Ecto neural progenitor cell (in vitro differentiated cells): ENCODE measurements at regions not wholly inside any gene's neighbourhood (a gene's known extent, or its start where the extent isn't known, plus 50 kb on each side); places are given as distances from the start of the nearest gene placed in this dataset.
A peak's percentile ranks its signal among the peaks of the same experiment; 100 is the strongest.

ENCODE experiments used
- DNase-seq: peaks from one replicate; pipeline ENCODE4 v3.0.0-alpha.2; 2018; ENCODE audit warnings: low spot score

- DNase-seq: no peak
Observed at GRCh38 chr5:148012801-148013200, 51.0 kb upstream of the SPINK5 start.

DNA sequence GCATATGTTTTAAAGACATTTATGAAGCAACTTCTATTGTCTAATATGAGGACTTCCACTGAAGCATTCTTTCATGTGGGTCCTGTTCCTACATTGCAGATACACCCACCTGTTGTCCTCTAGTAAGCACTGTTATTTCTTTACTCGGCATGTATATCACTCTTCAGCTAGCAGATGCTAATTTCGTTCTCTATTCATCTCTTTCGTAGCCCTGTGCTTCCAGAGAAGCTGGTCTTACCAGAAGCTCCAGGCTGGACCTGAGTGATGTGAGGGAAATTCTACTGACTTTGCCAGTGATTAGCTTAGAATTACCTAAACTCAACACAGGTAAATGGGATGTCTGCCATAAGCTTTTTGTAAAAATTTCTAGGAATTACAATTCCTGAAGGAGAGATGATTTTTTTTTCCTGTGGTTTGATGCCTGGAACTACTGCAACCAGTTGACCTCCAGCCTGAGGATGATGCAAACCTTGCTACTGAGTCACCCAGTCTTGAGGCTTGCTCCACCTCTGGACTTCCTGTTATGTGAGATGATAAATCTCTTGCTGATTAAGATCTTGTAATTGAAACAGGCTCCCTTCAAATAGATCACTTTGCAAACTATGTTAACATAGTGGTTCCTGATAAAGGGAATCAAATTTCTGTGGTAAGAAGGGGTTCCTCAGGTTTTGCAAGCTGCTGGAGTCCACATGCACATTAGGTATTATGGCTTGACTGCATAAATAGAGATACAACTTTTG lies 52.2 kb upstream of the SPINK5 start:
- DNase-seq: no peak

DNA sequence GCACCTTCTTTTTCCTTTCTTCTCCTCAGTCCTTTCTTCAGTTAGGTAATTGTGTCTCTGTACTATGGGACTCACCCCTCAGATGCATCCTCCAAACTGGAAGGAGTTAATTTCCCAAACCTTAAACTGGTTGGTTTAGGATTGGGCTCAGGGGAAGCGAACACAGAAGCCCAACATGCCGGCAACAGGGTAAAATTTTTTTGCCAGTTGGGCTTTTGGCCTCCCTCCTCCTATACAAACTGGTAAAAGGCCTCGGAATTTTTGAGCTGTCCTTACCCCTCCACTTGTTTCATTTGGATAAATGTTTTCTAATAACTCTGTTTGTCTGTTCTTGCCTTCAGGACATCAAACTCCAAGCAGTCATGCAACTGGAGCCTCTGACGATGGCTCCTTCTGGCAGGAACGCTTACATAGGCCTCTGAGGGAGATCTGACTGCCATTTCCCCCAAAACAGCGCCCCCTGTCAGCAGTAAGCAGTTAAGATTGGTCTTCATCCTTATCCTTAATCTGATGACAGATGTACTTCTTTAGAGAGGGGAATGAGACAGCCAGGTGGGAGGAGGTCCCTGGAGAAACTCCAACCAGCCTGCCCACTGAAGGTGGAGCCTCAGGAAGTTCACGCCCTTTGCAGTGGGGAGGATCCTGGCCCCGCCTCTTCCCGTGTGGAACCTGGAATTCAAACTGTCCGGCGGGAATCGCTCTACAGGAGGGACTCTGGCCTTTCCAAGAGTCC lies 57.8 kb upstream of the SPINK5 start:
- peak; percentile 48 for DNase-seq

GRCh38 chr5:148003226-148003625 lies 60.6 kb upstream of the SPINK5 start:
- no peak for DNase-seq

- DNase-seq: no peak
Observed at GRCh38 chr5:148002451-148002850, 61.3 kb upstream of the SPINK5 start.

- no peak for DNase-seq
Observed at GRCh38 chr5:148000036-148000435, 63.7 kb upstream of the SPINK5 start.

DNA sequence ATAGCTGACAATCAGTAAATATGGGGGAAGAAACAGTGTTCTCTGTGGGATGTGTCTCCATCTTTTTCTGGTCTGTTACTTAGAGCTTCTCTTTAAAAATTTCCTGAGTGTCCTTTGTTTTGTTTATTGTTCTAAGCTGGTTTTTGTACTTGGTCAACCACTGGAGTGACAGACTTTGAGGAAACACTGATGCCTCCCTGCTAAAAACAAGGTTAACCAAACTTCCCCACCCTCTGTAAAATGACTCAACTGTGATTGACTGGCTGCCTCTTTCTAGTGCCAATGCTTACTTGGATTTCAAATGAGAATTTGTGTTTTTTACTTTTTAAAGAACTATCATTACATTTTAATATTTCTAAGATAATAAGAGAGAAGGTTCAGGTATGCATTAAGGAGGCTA lies 65.1 kb upstream of the SPINK5 start:
- DNase-seq: no peak

DNA sequence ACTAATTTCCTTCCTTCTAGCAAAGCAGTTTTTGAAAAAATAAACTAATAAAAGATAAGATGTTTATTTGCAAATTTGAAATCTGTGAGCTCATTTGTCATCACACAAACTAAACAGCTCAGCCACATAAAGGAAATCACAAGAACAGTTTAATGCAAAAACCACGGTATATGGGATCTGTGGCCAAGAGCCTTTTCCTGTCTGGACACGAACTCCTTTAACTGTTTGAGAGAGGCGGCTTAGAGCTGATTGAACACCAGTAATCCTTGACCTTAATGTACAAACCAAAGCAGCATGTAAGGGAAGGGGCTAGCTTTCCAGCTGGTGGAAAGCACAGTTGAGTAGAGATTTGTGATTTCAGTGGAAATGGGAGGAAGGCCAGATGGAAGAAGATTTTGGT lies 66.3 kb upstream of the SPINK5 start:
- no peak for DNase-seq

- DNase-seq: no peak
Observed at GRCh38 chr5:147996379-147996778, 67.4 kb upstream of the SPINK5 start.

DNA sequence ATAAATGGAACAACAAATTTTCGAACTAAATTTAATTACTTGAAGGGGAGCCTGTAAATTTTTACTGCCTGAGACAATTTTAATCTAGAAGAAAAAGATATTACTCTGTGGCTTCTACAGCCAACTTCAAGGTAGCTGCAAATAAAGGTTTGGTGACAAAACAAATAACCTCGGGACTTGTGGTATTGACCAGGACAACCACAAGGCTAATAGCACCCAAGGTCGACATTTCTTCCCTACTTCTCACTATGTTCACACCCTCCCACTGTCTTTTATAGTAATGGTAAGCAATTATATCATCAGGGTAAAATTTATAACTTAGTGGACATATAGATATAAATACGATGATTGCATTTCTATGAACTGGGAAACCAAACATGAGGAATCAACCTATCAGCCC lies 67.9 kb upstream of the SPINK5 start:
- no peak for DNase-seq

GRCh38 chr5:147989994-147990393 lies 73.8 kb upstream of the SPINK5 start:
- DNase-seq: no peak

GRCh38 chr5:147989239-147989638 lies 74.5 kb upstream of the SPINK5 start:
- DNase-seq: no peak

DNA sequence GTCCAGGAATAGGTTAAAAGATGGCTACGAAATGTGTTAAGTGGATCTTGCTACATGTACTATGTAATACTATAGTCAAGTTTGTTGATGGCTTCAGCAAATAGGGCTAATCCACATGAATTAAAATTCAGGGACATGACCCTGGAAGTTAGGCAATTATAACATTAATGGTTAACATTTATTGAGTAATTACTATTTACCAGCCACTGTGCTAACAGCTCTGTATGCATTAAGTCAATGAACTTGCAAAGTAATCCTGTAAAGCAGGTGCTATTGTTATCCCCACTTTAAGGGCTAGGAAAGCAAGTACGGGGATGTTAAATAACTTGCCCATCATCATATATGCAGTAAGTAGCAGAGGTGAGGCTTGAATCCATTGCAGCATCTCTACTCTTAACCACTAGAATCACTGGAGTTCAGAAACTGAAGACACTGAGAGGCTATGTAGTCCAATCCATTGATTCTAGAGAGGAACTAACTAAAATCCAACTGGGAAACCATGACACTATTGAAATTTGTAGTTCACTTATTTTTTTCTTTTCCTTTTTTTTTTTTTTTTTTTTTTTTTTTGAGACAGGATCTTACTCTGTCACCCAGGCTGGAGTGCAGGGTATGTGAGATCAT lies 77.5 kb upstream of the SPINK5 start:
- DNase-seq: no peak

- DNase-seq: no peak
Observed at GRCh38 chr5:147985608-147986007, 78.2 kb upstream of the SPINK5 start.

GRCh38 chr5:147983742-147984141 lies 77.4 kb upstream of the C5orf46 start:
- no peak for DNase-seq

DNA sequence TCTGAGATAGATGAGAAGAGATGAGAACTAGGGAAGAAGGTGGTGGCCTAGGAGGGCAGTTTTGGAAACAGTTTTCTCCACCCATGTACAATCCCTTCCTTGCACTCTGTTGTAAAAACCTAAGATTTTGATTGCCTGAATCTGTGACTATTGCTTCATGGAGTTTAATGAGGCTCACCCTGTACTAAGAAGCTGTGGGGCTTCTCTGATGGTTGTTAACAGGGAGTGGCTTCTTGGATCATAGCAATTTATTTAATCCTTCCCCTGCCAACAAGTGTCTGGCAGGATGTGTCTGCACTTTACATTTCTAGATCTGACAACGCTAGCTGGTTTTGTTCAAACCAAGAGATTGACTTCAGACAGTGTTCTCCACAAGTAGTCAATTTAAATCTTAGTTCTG lies 74.7 kb upstream of the C5orf46 start:
- no peak for DNase-seq

DNA sequence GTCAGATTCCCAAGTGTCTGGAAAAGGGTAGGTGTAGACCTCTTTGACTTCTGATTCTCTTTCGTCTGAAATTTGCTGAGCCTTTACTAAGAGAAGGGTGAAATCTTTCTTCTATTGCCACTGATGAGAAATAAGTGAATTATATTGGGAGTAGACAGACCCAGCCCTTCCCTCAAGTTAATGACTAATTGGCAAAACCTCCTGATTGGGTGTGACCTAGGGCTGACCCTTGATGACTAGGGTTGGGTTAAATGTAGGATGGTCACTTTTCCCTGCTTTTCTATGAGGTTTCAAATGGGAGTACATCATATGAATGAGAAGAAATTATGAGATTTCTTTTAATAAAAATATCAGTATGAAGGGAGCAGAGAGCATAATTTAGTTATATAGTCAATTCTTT lies 73.4 kb upstream of the C5orf46 start:
- DNase-seq: no peak

- no peak for DNase-seq
Observed at GRCh38 chr5:147972076-147972840, 65.9 kb upstream of the C5orf46 start.

- no peak for DNase-seq
Observed at GRCh38 chr5:147971472-147971871, 65.1 kb upstream of the C5orf46 start.

- DNase-seq: no peak
Observed at GRCh38 chr5:147968855-147969254, 62.5 kb upstream of the C5orf46 start.

- DNase-seq: no peak
Observed at GRCh38 chr5:147966829-147967228, 60.5 kb upstream of the C5orf46 start.

DNA sequence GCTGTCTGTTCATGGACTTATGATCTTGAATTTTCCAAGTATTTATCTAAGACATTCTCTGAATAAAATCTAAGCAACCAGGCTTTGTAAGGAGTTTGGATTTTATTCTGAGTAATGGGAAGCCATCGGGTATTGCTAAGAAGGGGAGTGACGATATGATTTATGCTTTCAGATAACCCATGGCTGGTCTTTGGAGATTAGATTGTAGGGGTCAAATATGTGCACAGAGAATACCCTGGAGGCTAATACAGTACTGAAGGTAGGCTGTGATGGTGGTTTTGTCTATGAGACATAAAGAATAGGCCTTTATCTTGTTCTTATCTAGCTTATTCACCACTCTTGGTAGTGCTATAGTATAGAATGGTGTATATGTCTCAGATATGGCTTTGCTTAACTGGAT lies 60.0 kb upstream of the C5orf46 start:
- no peak for DNase-seq

DNA sequence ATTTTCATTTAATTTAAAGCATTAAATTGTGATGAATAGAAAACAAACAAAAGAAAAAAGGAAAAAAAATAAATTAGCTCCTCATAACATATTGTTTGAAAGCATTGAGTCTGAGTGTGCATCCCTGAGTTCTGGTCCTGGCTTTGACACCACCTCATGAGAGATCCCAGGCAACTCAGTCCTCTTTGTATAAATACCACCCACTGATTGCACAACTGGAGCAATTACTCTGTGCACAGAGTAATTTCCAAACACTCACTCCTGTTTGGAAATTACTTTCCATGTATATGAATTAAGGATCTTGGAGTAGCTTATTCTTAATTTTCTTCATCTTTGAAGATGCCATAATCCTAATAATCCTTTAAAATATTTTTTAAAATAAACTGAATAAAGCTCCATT lies 59.4 kb upstream of the C5orf46 start:
- DNase-seq: no peak
